ENCODE measurements at regions not wholly inside any gene's neighbourhood (a gene's known extent, or its start where the extent isn't known, plus 50 kb on each side); places are given as distances from the start of the nearest gene placed in this dataset.

GRCh38 chr1:239575113-239575512, 188.7 kb downstream of the CHRM3 start:
- TF ChIP-seq CTCF (IDR thresholded peaks at IDR 0.05) (no peak), POLR2A (IDR thresholded peaks at IDR 0.05) (no peak)
